Retinal pigment epithelial cell (primary cell): ENCODE measurements at regions not wholly inside any gene's neighbourhood (a gene's known extent, or its start where the extent isn't known, plus 50 kb on each side); places are given as distances from the start of the nearest gene placed in this dataset.

Experiments
- DNase-seq: peaks from one replicate; pipeline ENCODE4 v3.0.0-alpha.2; 2010; ENCODE audit warnings: low read depth
- H3K4me3 ChIP-seq: 2 replicates; pipeline ENCODE4 v1.5.1; 2011; ENCODE audit warnings: mild to moderate bottlenecking, low read length, control low read depth, moderate library complexity
- TF ChIP-seq, protein P1 (sequence below): conservative IDR thresholded peaks from 2 replicates; pipeline ENCODE4 v1.5.1; 2011; ENCODE audit warnings: low read depth, low read length, control low read depth, inconsistent platforms

DNA sequence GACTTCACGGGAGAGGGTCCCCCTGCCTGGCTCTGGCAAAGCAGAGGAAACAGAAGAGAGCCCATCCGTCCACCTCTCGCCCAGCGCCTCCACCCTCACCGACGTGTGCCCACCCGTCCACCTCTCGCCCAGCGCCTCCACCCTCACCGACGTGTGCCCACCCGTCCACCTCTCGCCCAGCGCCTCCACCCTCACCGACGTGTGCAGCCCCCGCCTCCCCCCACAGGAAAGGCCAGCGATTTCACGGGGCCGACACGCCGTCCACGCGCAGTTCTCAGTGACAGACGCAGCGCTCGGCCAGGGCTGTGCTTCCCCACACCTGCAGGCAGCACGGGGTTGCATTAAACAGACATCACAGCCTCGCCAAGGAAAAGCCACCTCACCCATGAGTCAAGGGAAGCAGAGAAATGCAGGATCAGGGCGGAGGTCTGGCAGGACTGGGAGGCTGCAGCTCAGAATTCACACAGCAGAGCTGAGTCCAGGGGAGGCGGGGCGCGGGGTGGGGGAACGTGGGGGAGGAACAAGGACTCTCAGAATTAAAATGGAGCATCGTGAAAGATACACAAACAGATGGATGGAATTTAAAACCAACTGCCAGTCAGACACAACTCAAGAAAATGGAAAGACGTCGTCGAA is 377.7 kb downstream of the BRD1 start:
- no peak overlapping the region for H3K4me3 ChIP-seq
- no peak for DNase-seq
- TF ChIP-seq, protein P1, sequence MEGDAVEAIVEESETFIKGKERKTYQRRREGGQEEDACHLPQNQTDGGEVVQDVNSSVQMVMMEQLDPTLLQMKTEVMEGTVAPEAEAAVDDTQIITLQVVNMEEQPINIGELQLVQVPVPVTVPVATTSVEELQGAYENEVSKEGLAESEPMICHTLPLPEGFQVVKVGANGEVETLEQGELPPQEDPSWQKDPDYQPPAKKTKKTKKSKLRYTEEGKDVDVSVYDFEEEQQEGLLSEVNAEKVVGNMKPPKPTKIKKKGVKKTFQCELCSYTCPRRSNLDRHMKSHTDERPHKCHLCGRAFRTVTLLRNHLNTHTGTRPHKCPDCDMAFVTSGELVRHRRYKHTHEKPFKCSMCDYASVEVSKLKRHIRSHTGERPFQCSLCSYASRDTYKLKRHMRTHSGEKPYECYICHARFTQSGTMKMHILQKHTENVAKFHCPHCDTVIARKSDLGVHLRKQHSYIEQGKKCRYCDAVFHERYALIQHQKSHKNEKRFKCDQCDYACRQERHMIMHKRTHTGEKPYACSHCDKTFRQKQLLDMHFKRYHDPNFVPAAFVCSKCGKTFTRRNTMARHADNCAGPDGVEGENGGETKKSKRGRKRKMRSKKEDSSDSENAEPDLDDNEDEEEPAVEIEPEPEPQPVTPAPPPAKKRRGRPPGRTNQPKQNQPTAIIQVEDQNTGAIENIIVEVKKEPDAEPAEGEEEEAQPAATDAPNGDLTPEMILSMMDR = no peak

GRCh38 chr22:49449377-49449776 is 378.3 kb downstream of the BRD1 start:
- TF ChIP-seq, protein P1 = no peak
- H3K4me3 ChIP-seq = no peak overlapping the region
- DNase-seq = no peak

DNA sequence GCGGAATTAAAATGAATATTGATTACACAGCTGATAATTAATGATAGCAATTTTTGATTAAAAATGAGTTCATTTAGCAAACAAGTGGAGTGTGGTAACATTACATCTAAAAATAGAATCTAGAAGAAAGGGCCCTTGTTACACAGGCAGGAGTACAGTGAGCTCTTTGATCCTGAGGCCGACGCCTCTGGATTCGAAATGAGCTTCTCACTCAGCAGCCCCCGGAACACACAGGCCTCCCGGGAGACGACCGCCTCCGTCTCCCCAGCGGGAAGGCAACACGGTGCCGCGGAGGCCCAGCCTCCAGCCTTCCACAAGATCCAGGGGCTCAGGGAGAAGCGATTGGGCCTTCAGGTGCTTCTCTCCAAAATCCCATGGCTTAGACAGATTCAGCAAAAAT is 379.1 kb downstream of the BRD1 start:
- TF ChIP-seq, protein P1 = no peak
- no peak overlapping the region for H3K4me3 ChIP-seq
- DNase-seq = no peak

DNA sequence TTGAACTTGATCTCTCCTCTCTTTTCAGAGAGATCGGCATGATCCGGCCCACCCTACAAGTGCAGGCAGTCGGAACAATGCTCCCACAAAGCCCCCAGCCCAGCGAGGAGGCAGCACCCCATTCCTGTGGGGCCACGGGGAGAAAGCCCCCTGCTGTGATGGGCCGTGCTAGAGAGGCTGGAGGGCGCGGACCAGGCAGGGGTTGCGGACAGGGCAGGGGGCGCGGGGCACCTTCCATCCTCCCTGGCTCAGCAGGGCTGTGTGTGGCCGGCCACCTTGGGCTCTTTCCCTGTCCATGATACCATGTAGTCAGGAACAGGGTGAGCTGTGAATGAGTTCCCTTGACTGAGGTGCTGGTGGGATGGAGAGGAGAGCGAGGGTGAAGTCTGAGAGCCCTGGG is 379.8 kb downstream of the BRD1 start:
- TF ChIP-seq, protein P1 = no peak
- DNase-seq = no peak
- no peak overlapping the region for H3K4me3 ChIP-seq

DNA sequence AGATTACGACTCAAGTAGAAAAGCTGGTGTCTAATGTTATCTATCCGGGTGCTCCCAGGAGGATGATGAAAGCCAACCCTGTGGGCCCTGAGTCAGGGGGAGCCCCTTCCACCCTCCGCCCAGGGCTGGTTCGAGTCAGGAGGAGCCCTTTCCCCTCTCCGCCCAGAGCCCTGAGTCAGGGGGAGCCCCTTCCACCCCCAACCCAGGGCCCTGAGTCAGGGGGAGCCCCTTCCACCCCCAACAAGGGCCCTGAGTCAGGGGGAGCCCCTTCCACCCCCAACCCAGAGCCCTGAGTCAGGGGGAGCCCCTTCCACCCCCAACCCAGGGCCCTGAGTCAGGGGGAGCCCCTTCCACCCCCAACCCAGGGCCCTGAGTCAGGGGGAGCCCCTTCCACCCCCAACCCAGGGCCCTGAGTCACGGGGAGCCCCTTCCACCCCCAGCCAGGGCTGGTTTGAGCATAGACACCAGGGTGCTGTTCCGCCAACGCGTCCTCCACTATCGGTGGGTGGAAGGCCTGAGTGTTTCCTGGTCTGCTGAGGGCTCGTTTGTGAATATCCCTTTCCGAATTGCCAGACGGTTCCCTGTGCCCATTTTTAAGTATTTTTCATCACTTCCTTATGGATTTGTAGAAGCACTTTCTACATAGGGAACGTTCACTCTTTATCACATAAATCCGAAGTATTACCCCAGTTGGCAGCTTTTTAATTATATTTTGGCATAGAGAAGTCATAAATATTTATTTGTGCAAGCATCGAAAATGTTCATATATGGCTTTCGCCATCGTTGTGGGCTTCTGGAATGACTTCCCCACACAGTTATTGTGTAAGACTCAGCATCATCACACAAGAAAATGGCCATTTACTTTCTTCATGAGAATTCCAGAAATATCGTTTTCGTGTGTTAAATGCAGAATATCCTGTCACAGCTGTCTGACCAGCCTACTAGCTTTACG is 380.6 kb downstream of the BRD1 start:
- no peak overlapping the region for H3K4me3 ChIP-seq
- TF ChIP-seq, protein P1 = no peak
- DNase-seq = no peak

DNA sequence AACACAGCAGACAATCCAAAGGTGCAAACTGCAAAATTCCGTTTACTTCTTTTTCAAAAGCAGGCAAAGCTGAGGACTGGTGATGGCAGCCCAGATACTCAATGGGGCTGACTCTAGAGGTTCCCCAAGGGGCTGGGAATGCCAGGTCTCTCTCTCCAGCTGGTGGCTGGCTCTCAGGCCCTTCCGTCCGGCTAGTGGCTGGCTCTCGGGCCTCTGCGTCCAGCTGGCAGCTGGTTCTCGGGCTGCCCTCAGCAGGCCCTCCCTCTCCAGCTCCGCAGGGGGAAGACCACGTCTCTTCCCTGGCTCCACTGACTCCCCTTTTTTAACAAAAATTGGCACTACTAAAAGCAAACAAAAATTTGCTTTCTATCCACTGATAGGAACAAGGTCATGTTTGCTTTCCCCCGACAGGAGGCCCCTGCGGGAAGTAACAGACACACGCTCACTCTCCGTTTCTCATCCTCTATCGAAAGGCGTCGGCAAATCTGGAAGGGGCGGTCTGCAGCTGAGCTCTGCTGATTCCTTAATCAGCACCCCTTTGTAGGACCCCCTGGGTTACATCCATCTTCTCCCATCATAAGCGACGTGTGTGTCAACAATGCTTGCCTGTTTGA is 381.4 kb downstream of the BRD1 start:
- no peak for DNase-seq
- TF ChIP-seq, protein P1 = no peak

More for the DNA sequence above, 381.4 kb downstream of the BRD1 start:
- H3K4me3 ChIP-seq = no peak overlapping the region
